B cell (primary cell): ENCODE measurements at regions not wholly inside any gene's neighbourhood (a gene's known extent, or its start where the extent isn't known, plus 50 kb on each side); places are given as distances from the start of the nearest gene placed in this dataset.

ENCODE experiments used
- ATAC-seq: fragments of 200-7000 bp; cut with Tn5 transposase; one replicate; pipeline ENCODE4 v1.10.0; 2021; ENCODE audit warnings: low read depth, mild to moderate bottlenecking, moderate number of reproducible peaks, moderate library complexity
- CTCF ChIA-PET: fragments of 350-600 bp; sonication (Branson Sonifier 250); formaldehyde crosslinking; loops from one replicate; lab custom pipeline; 2021; ENCODE audit warnings: antibody characterized with exemption, inconsistent platforms; lab: Charles Lee
- POLR2A ChIA-PET: fragments of 350-600 bp; sonication (Branson Sonifier 250); formaldehyde crosslinking; loops from one replicate; lab custom pipeline; 2021; ENCODE audit warnings: antibody characterized with exemption; lab: Charles Lee
- DNase-seq: peaks from one replicate; pipeline ENCODE4 v3.0.0; 2013
- H2AFZ ChIP-seq: 2 replicates; pipeline ENCODE4 v1.6.1; 2012; ENCODE audit warnings: mild to moderate bottlenecking, low read depth, low read length; ENCODE audit not compliant: insufficient read depth, poor library complexity, severe bottlenecking
- H3K27ac ChIP-seq, 2 donors: 1 replicate in 1 of 2; 2 replicates in 1 of 2; pipeline ENCODE4 v1.5.1; 2012 to 2013; ENCODE audit warnings: low read length in 2 of 2, mild to moderate bottlenecking in 2 of 2, moderate library complexity in 1 of 2
- H3K27me3 ChIP-seq, 4 experiments: fragments of 200-600 bp in 1 of 4; sonication (generic) in 1 of 4; replicated peaks in 1 of 4; 1 replicate in 2 of 4; 2 replicates in 2 of 4; pipeline versions ENCODE4 v1.6.1 to v1.7.0; 2013 to 2016; ENCODE audit warnings: low read length in 3 of 4, mild to moderate bottlenecking in 2 of 4, mixed read lengths in 1 of 4, moderate library complexity in 1 of 4; ENCODE audit not compliant: insufficient read depth in 4 of 4, control insufficient read depth in 3 of 4; ENCODE audit errors: control extremely low read depth in 1 of 4
- H3K36me3 ChIP-seq, 2 experiments: replicated peaks in 1 of 2; 1 replicate in 1 of 2; 2 replicates in 1 of 2; pipeline versions ENCODE4 v1.6.1 to v1.7.1; 2013; ENCODE audit warnings: low read length in 1 of 2; ENCODE audit not compliant: insufficient read depth in 2 of 2, control insufficient read depth in 1 of 2; ENCODE audit errors: control extremely low read depth in 1 of 2, extremely low read depth in 1 of 2
- H3K4me1 ChIP-seq, 2 donors: fragments of 200-600 bp in 1 of 2; sonication (generic) in 1 of 2; 1 replicate in 1 of 2; 2 replicates in 1 of 2; pipeline versions ENCODE4 v1.5.1 to v1.6.1; 2013 to 2017; ENCODE audit warnings: low read length in 2 of 2; ENCODE audit not compliant: control insufficient read depth in 2 of 2, insufficient read depth in 2 of 2
- H3K4me2 ChIP-seq: replicated peaks from 2 replicates; pipeline ENCODE3; 2012; ENCODE audit warnings: mild to moderate bottlenecking, low read depth, low read length; ENCODE audit not compliant: poor library complexity, severe bottlenecking
- H3K4me3 ChIP-seq, 5 experiments: fragments of 200-600 bp in 1 of 5; sonication (generic) in 1 of 5; 1 replicate in 3 of 5; 2 replicates in 2 of 5; pipeline versions ENCODE4 v1.5.1 to v1.7.0; 2011 to 2016; ENCODE audit warnings: low read length in 4 of 5, mild to moderate bottlenecking in 4 of 5, low read depth in 2 of 5, control low read depth in 1 of 5, moderate library complexity in 1 of 5; ENCODE audit not compliant: insufficient read depth in 1 of 5; ENCODE audit errors: control extremely low read depth in 1 of 5, extremely low read depth in 1 of 5
- H3K79me2 ChIP-seq: fragments of 200-600 bp; sonication (generic); one replicate; pipeline ENCODE4 v1.6.0; 2016; ENCODE audit warnings: low read length; ENCODE audit not compliant: control insufficient read depth, insufficient read depth
- H3K9ac ChIP-seq: fragments of 200-600 bp; sonication (generic); 2 replicates; pipeline ENCODE4 v1.6.1; 2017; ENCODE audit warnings: mild to moderate bottlenecking, low read length, moderate library complexity
- H3K9me3 ChIP-seq, 3 donors: one replicate each; pipeline versions ENCODE4 v1.6.1 to v1.7.1; 2013; ENCODE audit warnings: low read length in 2 of 3; ENCODE audit not compliant: control insufficient read depth in 2 of 3, insufficient read depth in 1 of 3; ENCODE audit errors: control extremely low read depth in 1 of 3
- H4K20me1 ChIP-seq: 2 replicates; pipeline ENCODE4 v1.6.0; 2012; ENCODE audit warnings: mild to moderate bottlenecking, low read length; ENCODE audit not compliant: insufficient read depth, control insufficient read depth, poor library complexity, severe bottlenecking
- H3K27ac Mint-ChIP-seq: one replicate; pipeline ENCODE4 v1.8.0; 2021; ENCODE audit warnings: mixed read lengths
- H3K27me3 Mint-ChIP-seq: one replicate; pipeline ENCODE4 v1.8.0; 2021; ENCODE audit warnings: mixed read lengths
- H3K4me1 Mint-ChIP-seq: one replicate; pipeline ENCODE4 v1.8.0; 2021; ENCODE audit warnings: mixed read lengths
- H3K4me3 Mint-ChIP-seq: one replicate; pipeline ENCODE4 v1.8.0; 2021; ENCODE audit warnings: mixed read lengths
- H3K9me3 Mint-ChIP-seq: one replicate; pipeline ENCODE4 v1.8.0; 2022; ENCODE audit warnings: mixed read lengths; ENCODE audit not compliant: insufficient read depth
- CTCF ChIP-seq: fragments of 200-600 bp; IDR thresholded peaks from one replicate; pipeline ENCODE4 v1.8.0; 2022; ENCODE audit warnings: antibody characterized with exemption, mild to moderate bottlenecking
- EZH2 ChIP-seq: IDR thresholded peaks from 2 replicates; pipeline ENCODE4 v1.6.1; 2012; ENCODE audit warnings: borderline replicate concordance, low read depth, mild to moderate bottlenecking, moderate library complexity, low read length; ENCODE audit not compliant: insufficient read depth, poor library complexity, severe bottlenecking
- WGBS: methylation state at CpG from one replicate; pipeline ENCODE4 v1.1.5; 2013; ENCODE audit warnings: missing lambda C conversion rate; ENCODE audit not compliant: insufficient coverage; 5-methylcytosine and 5-hydroxymethylcytosine counted together
- intact Hi-C: fragments of 100-400 bp; cut with micrococcal nuclease; formaldehyde crosslinking; loops from one replicate; pipeline ENCODE4 v1.10.0; 2022

GRCh38 chr10:59561477-59562121, 148.1 kb downstream of the SLC16A9 start:
- Mint-ChIP-seq H3K27me3 (peaks cover 8% of the 10 kb centered on the region), H3K9me3 (no peaks in the 10 kb centered on the region), H3K4me1 (peaks cover 1% of the 10 kb centered on the region), H3K4me3 (no peak overlapping the region), H3K27ac (no peak overlapping the region)
- H3K27me3 ChIP-seq, result no peaks in the 10 kb centered on the region
- ATAC-seq (no peak), DNase-seq (no peak)
- H3K4me1 ChIP-seq, result no peaks in the 10 kb centered on the region
- H4K20me1 ChIP-seq, result no peaks in the 10 kb centered on the region
- no peak overlapping the region for H3K9ac ChIP-seq
- no peak for TF ChIP-seq EZH2
- TF ChIP-seq CTCF, result no peak
- POLR2A ChIA-PET, result no interaction called here
- H2AFZ ChIP-seq, result no peak overlapping the region
- no peak overlapping the region for H3K4me3 ChIP-seq
- H3K9me3 ChIP-seq, result no peaks in the 10 kb centered on the region
- H3K27ac ChIP-seq, result no peak overlapping the region
- no peak overlapping the region for H3K4me2 ChIP-seq
- 67% methylated on average over 1 of the region's 3 CpGs for WGBS
- no peaks in the 10 kb centered on the region for H3K79me2 ChIP-seq
- H3K36me3 ChIP-seq, result no peaks in the 10 kb centered on the region
- intact Hi-C loops, result no loop called here
- CTCF ChIA-PET, result no interaction called here

- peaks cover 1% of the 10 kb centered on the region for H3K4me1 Mint-ChIP-seq
- DNase-seq (no peak), ATAC-seq (no peak)
- TF ChIP-seq EZH2 (no peak), CTCF (no peak)
- no CpG with 5 or more reads among the region's 2 CpGs for WGBS
- no peak overlapping the region for H3K4me3 ChIP-seq
- H3K36me3 ChIP-seq, result no peaks in the 10 kb centered on the region
- no peaks in the 10 kb centered on the region for H3K79me2 ChIP-seq
- intact Hi-C loops, result no loop called here
- ChIA-PET POLR2A (no interaction called here), CTCF (no interaction called here)
- H3K4me1 ChIP-seq, result no peaks in the 10 kb centered on the region
- no peaks in the 10 kb centered on the region for H3K9me3 ChIP-seq
- no peak overlapping the region for H3K9ac ChIP-seq
- no peak overlapping the region for H3K4me2 ChIP-seq
- no peaks in the 10 kb centered on the region for H3K27me3 ChIP-seq
- H3K4me3 Mint-ChIP-seq, result no peak overlapping the region
- no peak overlapping the region for H3K27ac ChIP-seq
- H4K20me1 ChIP-seq, result no peaks in the 10 kb centered on the region
- no peak overlapping the region for H2AFZ ChIP-seq
- no peaks in the 10 kb centered on the region for H3K9me3 Mint-ChIP-seq
- peaks cover 8% of the 10 kb centered on the region for H3K27me3 Mint-ChIP-seq
- H3K27ac Mint-ChIP-seq, result no peak overlapping the region
Observed at GRCh38 chr10:59560990-59561389, 148.7 kb downstream of the SLC16A9 start.
